ENCODE measurements at regions not wholly inside any gene's neighbourhood (a gene's known extent, or its start where the extent isn't known, plus 50 kb on each side); places are given as distances from the start of the nearest gene placed in this dataset.

GRCh38 chrX:7269991-7270390 lies 122.0 kb upstream of the PUDP start:
- DNase-seq = peak in 1 of 2 donors; percentile 7

GRCh38 chrX:7269589-7269988 lies 121.6 kb upstream of the PUDP start:
- DNase-seq = no peak

DNA sequence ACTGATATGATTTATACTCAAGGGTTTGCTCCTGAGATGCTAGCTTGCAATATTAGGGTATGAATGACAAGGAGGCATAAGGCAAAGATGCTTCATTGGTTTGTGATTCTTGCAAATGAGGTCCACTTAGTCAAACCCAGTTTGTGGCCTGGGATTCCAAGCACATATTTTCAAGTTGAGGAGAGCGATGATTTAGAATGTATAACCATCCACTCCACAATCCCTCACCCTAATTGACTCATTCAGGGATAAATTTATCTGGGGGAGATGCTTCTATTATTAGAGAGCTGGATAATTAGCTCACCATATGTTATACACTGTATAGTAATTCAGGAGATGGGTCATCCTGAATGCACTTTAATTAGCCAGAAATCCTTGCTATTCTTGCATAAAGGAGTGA lies 118.3 kb upstream of the PUDP start:
- DNase-seq = no peak

GRCh38 chrX:7264399-7264798 lies 116.4 kb upstream of the PUDP start:
- no peak for DNase-seq

DNA sequence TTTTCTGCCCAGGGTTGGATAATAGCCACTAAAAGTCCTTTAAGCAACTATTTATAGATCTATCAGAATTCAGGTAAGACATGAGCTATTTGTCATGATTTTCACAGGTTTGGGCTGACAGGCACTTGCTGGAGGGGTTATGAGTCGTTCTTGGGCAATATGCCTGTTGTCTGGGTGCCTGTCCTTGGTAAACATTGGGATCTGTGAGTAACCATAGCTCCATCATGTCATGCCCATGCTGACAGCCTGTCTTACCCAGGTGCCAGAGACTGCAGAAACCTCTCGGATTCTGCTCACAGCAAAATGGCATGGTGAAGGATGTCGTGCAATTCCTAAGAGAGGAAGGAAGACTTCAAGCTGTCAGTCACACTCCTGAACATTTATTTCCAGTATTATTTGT lies 116.0 kb upstream of the PUDP start:
- no peak for DNase-seq

GRCh38 chrX:7263330-7263729 lies 115.4 kb upstream of the PUDP start:
- DNase-seq = no peak

DNA sequence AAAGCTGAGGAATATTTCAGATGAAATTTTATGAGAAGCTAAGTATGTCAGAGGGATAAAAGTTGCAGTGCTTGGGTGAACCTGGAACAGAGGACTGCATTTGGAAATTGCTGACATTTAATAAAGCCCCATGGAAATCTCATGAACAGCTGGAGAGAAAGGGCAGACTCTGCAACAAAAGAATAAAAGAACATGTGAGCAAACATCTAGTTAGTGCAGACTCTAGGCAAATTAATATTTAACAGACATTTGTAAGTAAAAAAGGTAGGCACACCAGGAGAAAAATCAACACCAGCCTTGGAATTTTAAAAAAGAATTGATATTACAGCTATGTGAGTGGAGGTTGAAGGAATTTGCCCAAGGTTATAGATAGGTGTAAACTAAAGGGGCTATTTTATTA lies 114.6 kb upstream of the PUDP start:
- no peak for DNase-seq

GRCh38 chrX:7261672-7262332 lies 113.8 kb upstream of the PUDP start:
- DNase-seq = no peak

DNA sequence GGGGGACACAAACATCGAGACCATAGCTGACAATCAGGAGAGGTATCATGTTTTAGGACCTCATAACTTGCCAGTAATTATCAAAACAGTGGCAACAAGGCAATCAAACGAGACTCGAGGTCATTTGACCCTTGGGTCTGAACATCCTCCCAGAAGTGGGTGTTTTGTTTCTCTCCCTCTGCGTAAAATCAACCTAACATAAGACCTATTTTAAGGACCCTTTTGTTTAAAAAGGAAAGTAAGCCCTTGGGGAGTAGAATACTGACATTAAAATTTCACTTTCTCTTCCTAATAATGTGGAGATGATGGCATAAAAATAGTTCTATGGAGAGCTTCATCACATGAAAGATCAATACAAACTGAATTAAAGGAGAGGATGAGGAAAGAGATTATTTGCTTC lies 106.2 kb upstream of the PUDP start:
- no peak for DNase-seq

GRCh38 chrX:7253565-7253964 lies 105.6 kb upstream of the PUDP start:
- no peak for DNase-seq

DNA sequence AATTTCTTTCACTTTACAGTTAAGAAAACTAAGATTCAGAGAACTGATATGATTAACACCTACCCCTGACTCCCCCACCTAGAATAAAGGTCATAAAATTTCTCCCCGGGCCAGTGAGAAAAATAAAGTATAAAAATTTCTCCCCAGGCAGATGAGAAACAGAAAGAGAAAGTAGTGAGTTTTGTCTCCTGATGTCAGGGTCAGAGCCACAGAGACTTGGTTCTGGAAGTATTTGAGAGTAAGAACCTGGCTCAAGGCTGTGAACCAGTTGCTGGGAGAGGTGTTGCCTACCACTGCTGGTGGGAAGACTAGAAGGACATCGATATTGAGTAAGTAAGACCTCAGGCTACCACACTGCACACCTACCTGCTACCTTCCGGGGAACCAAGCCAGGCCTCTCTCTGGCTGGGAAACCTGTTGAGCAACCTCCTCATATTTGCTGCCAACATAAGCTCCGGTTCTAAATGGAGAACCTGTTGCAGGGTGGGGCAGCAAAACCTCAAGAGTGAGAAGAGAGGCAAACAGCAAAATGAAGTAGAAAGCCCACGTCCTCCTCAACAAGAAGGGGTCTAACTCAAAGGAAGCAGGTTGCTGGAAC lies 104.2 kb upstream of the PUDP start:
- no peak for DNase-seq

GRCh38 chrX:7247346-7247745 lies 99.4 kb upstream of the PUDP start:
- DNase-seq = no peak

DNA sequence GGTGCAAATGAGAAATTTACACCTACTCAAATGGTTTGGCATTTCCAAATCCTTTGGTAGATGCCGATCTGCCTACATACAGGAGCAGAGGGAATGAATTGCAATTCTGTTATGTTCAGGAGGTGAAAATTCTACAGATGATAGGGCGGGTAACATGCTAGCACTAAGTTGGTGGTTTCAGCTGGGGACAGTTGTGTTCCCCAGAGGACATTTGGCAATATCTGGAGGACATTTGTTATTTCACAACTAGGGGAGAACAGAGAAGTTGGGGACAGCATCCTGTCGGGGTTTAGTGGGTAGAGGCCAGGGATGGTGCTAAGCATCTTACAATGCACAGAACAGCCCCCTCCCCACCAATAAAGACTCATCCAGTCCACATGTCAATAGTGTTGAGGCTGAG lies 96.5 kb upstream of the PUDP start:
- DNase-seq = no peak

GRCh38 chrX:7242613-7243012 lies 94.7 kb upstream of the PUDP start:
- DNase-seq = no peak

DNA sequence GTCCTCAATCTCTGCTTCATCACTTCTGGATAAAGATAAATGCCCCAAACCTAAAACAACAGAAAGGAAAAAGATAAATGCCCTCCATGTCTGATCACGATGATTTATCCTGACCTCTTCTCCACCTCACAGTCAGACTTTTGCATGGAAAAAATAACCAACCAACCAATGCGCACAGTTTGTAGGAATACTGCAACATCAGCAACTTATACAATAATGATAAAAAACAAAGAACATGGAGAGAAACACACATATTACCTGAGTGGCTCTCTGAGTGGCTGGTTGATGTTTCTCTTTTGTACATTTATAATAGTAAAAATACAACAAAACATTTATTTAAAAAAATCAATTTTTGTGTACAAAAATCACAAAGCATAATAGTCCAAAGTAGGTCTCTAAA lies 93.0 kb upstream of the PUDP start:
- no peak for DNase-seq

DNA sequence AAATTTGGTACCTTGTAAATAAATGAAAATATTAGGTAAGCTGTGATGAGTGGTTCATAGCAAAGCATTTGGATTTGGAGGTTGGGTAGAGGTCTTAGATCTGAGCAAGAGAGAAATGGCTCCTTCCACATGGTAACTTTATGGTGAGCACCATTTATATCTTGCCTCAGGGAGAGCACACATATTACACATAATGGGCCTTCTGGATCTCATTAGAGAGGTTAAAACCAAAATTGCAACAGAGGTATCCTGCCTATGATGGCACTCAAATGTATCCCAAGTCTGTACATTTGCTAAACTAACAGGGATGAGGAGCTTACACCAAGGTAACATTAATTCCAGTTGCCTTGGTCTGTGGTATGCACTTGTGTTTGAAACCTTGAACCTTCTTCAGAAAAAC lies 87.1 kb upstream of the PUDP start:
- DNase-seq = no peak

DNA sequence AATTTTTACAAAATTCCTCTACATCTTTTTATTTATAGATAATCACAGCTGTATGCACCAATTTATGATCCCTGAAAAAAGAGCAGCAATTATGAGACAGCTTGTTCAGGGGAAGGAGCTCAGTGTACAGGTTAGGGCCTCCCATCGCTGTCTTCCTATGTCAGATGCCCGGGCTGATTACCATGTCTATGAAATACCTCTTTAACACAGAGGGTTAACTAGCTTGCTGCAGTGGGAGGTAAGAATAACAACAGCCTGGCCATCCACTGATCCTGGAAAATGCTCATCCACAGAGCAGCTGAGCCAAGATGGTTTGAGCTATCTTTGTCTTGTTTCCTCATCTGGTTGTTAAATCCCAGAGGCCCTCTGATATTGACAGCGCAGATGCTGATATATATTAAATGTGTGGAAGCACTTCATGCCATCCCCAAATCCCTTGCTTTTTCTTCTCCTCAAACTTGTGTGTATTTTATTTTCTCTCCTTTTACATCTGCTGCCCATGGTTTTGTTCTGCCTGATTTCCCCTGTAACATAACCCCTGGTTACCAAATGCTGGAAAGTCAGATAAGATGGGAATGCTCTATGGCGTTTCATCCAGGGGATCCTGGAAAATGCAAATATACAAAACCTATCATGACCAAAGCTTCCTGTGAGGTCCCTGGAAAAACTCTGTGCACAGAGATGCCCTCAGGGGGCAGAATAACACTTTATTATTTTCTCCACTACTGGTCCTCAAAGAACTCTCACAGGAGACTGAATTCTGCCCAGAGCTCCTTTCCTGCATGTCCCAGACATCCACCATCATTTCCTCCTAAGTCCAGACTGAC lies 85.8 kb upstream of the PUDP start:
- no peak for DNase-seq

DNA sequence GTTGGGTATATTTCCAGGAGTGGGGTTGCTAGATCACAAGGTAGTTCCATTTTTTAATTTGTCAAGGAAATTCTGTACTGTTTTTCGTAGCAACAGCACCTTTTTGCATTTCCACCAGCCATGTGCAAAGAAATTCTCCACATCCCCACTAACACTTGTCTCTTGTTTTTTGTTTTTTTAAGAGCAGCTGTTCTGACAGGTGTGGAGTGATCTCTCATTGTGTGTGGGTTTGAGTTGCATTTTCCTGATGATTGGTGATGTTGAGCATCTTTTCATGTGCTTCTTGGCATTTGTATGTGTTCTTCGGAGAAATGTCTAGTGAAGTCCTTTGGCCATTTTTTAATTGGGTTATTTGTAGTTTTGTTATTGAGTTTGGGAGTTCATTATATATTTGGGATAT lies 80.3 kb upstream of the PUDP start:
- no peak for DNase-seq

DNA sequence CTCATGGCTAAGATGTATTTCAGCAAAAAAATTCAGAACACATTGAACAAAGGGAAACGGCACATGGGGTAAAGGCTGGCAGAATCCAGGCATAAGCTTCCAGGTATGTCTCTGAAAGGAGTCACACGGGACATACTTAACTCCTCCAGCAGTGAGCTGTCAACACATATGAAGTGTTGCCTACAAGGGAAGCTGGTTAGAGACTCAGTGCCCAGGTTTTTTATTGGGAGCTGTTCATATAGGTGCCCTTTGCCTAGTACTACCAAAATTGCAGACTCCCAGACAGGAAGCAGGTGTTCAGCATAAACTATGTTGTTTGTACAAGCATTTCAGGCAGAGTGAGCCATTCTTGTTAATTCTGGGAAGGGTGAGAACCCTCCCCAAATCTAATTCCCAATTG lies 77.4 kb upstream of the PUDP start:
- DNase-seq = no peak

- no peak for DNase-seq
Observed at GRCh38 chrX:7223271-7223670, 75.3 kb upstream of the PUDP start.

DNA sequence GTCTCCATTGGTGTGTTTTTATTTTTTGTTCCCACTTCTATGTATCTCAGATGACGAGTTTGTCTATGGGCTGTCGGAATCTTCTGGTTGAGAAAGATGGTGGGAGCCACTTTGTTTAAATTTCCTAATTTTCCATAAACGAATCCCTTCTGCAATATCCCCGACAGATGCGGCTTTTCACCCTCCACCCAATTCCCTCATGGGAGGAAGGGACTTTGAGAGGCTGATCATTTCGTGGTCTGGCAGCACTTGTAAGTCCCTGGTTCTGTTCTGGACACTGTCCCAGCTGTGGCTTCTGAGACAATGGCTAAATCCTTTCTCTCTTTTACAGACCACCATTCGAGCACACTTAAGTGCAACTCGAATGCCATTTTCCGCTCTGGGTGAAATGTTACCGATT lies 72.2 kb upstream of the PUDP start:
- DNase-seq = no peak

GRCh38 chrX:7219153-7219705 lies 71.3 kb upstream of the PUDP start:
- DNase-seq = no peak

DNA sequence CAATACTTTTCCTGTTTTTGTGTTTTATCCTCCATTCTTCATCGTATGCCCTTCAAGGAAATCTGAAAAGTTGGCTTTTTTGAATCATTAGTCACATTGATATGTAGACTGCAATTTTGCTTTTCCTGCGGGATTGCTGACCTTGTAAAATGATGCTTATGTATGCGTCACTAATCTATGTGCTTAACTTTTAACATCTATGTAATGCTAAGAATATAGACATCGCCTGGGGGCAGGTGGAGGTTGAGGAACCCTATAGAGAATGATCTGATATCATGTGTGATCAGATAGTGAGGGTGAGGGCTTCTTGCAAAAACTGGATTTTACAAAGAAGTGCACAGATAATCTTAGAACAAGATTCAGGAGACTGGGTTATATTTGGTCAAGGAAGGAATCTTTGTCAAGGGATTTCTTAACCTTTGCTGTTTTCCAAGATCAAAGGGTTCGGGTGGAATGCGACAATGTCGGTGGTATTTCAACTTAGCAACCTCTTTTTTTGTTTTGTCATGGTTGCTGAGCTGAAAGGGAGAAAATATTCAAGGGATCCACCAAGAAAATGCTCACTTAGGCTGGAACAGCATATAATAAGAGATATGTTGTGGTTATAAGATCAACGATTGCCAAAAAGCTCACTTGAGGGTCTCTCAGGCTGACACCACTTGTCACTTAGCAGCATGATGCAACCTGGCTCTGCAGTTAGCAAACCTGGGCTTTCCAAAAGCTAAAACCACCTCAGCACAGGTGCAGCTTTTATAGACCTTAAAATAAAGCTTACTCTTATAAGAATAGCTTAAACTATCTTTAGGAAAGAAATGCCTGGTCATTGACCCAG lies 70.6 kb upstream of the PUDP start:
- no peak for DNase-seq
